Esophagus (tissue), 2 donors: ENCODE measurements at regions not wholly inside any gene's neighbourhood (a gene's known extent, or its start where the extent isn't known, plus 50 kb on each side); places are given as distances from the start of the nearest gene placed in this dataset.

ENCODE experiments used
- H3K27ac ChIP-seq, 2 donors: one replicate each; pipeline ENCODE4 v1.5.1; 2013; ENCODE audit warnings: low read depth in 2 of 2, mild to moderate bottlenecking in 2 of 2, inconsistent platforms in 1 of 2, low read length in 1 of 2, moderate library complexity in 1 of 2
- H3K27me3 ChIP-seq, 2 donors: one replicate each; pipeline ENCODE4 v1.6.1; 2013; ENCODE audit warnings: low read length in 2 of 2, control low read depth in 1 of 2, mild to moderate bottlenecking in 1 of 2; ENCODE audit not compliant: insufficient read depth in 2 of 2, control insufficient read depth in 1 of 2
- H3K36me3 ChIP-seq, 2 donors: one replicate each; pipeline ENCODE4 v1.6.1; 2013; ENCODE audit warnings: low read length in 1 of 2; ENCODE audit not compliant: control insufficient read depth in 2 of 2, insufficient read depth in 2 of 2
- H3K4me1 ChIP-seq, 2 donors: one replicate each; pipeline ENCODE4 v1.6.1; 2013; ENCODE audit warnings: low read length in 1 of 2; ENCODE audit not compliant: control insufficient read depth in 2 of 2, insufficient read depth in 2 of 2
- H3K4me3 ChIP-seq, 2 donors: one replicate each; pipeline ENCODE4 v1.5.1; 2013; ENCODE audit warnings: low read length in 2 of 2, mild to moderate bottlenecking in 2 of 2, low read depth in 1 of 2, moderate library complexity in 1 of 2
- H3K9me3 ChIP-seq, 2 donors: one replicate each; pipeline ENCODE4 v1.6.1; 2013; ENCODE audit warnings: mild to moderate bottlenecking in 2 of 2, low read depth in 1 of 2, low read length in 1 of 2, moderate library complexity in 1 of 2; ENCODE audit not compliant: control insufficient read depth in 2 of 2, insufficient read depth in 1 of 2
- WGBS, 2 donors: extraction: QIAGEN DNeasy Blood & Tissue Kit; methylation state at CpG; one replicate each; pipeline ENCODE4 v1.1.7; 2013; 5-methylcytosine and 5-hydroxymethylcytosine counted together
- donor health status: healthy with polysubstance abuse.
- donor health status: Bipolar disorder and iron deficiency.

DNA sequence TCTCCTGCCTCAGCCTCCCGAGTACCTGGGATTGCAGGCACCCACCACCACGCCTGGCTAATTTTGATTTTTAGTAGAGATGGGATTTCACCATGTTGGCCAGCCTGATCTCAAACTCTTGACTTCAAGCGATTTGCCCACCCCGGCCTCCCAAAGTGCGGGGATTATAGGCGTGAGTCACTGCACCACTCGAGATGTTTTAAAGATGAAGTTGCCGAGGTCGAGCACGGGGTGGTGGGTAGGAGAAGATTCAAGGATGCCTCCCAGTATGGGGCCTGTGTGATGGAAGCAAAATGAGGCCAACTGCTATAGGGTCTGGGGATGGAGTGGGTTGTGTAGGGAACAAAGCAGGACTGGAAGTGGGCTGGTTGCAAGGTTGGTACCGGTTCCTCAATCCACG is 245.2 kb downstream of the MN1 start:
- 88 to 91% methylated on average over 12 of the region's 12 CpGs for WGBS, 2 donors
- Histone ChIP-seq H3K27ac (no peak overlapping the region), H3K36me3 (no peaks in the 10 kb centered on the region), H3K9me3 (peaks cover 4 to 5% of the 10 kb centered on the region in 2 donors), H3K4me3 (no peak overlapping the region), H3K27me3 (no peaks in the 10 kb centered on the region), H3K4me1 (peaks cover 0 to 4% of the 10 kb centered on the region in 2 donors)

DNA sequence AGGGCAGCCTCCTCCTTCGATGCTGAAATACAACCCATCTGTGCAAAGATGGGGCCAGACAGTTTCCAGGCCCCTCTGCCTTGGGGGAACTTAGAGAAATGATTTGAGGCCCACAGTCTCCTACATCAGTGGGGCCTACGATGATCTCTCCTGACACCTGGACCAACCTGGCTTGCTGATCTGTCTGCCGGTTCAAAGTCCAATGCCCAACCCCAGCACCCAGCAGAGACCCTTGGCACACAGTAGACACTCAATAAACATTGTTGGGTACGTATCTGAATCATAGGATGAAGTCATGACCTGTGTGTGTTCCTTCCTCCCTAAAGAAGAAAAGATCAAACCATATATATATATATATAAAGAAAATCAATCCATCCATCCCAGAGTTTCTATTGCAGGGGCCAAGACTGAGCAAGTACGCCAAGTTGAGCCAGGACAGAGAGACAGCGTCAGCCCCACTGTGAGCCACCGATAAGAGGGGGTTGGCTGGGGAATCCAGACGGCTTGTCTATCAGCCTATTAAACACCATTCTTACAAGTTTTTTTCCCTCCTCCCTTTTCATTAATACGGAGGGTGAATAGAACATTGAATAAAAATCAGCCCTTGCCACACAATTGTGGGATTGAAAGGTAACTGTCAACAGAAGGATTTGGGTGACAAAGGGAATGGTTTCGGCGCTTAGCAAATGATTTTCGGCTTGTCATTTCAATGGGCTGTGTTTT is 244.1 kb downstream of the MN1 start:
- WGBS, 2 donors, result 71 to 76% methylated on average over 12 of the region's 12 CpGs

DNA sequence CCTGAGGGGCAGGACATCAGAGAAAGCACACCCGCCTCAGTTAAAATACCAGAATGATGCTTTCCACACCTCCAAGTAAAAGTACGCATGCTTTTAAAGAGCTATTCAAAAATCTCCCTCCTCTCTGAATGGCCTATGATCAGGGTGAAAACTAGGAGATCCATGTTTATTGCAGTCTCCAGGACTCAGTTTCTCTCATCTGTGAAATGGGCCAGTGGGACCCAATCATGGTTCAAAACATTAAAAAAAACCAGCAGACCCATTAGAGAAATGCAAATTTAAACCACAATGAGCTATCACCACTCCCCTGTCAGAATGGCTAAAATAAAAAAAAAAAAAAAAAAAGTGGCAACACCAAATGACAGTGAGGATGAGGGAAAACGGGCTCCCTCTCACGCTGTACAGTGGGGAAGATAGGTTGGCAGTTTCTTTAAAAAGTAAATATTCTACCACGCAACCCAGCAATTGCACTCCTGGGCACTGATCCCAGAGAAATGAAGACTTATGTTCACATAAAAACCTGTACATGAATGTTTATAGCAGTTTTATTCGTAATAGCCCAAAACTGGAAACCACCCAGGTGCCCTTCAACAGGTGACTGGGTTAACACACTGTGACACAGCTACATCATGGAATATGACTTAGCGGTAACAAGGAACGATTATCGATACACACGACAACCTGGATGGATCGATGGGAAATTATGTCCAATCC is 242.7 kb downstream of the MN1 start:
- 79 to 84% methylated on average over 11 of the region's 11 CpGs for WGBS, 2 donors
- H3K27me3 ChIP-seq, result no peaks in the 10 kb centered on the region
- no peaks in the 10 kb centered on the region for H3K9me3 ChIP-seq
- no peak overlapping the region for H3K27ac ChIP-seq
- H3K36me3 ChIP-seq, result no peaks in the 10 kb centered on the region
- no peak overlapping the region for H3K4me3 ChIP-seq
- peaks cover 0 to 4% of the 10 kb centered on the region in 2 donors for H3K4me1 ChIP-seq

More for the DNA sequence above, 244.1 kb downstream of the MN1 start:
- no peak overlapping the region for H3K4me3 ChIP-seq
- peaks cover 0 to 4% of the 10 kb centered on the region in 2 donors for H3K4me1 ChIP-seq
- no peak overlapping the region for H3K27ac ChIP-seq
- H3K36me3 ChIP-seq, result no peaks in the 10 kb centered on the region
- no peaks in the 10 kb centered on the region for H3K27me3 ChIP-seq
- peaks cover 4 to 5% of the 10 kb centered on the region in 2 donors for H3K9me3 ChIP-seq

DNA sequence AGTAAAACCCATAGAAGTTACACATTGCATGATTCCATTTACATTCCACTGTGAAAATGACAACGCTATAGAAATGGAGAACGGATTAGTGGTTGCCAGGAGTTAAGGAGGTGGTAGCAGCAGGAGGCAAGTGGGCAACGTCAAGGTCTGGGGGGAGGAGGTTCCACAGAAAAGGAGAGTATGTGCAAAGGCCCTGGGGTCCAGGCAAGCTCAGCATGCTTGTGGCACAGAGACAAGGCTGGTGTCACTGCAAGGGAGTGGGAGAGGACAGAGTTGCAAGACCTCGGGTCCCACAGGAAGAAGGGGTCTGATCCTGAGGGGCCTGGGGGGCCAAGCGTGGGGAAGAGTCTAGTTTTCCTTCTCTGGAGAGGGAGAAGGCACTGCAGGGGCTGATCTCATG is 240.8 kb downstream of the MN1 start:
- H3K4me1 ChIP-seq, result no peaks in the 10 kb centered on the region
- no peak overlapping the region for H3K27ac ChIP-seq
- no peaks in the 10 kb centered on the region for H3K9me3 ChIP-seq
- H3K36me3 ChIP-seq, result no peaks in the 10 kb centered on the region
- H3K4me3 ChIP-seq, result no peak overlapping the region
- H3K27me3 ChIP-seq, result no peaks in the 10 kb centered on the region
- 75 to 82% methylated on average over 5 of the region's 5 CpGs for WGBS, 2 donors

DNA sequence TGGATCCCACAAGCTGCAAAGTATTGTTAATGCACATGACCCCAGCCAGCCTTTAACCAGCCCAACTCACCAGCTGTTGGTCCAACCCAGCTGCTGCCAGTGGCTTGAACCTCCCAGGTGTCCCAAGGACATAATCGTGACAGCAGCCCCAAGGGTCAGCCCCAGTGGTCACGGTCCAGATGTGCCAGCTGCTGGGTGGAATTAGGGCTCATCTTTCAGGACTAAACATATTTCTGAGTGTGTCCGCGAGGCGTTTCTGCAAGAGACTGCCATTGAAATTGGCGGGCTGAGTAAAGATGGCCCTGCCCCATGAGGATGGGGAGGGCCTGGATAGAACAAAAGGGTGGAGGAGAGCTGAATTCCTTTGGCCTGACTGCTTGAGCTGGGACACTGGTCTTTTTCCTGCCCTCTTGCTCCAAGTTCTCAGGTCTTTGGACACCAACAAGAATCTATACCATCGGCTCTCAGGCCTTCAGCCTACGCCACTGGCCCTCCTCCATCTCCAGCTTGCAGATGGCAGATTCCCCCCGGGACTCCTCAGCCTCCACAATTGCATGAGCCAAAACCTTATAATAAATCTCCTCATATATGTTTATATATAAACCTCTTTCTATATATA is 240.2 kb downstream of the MN1 start:
- Histone ChIP-seq H3K9me3 (no peaks in the 10 kb centered on the region), H3K4me1 (no peaks in the 10 kb centered on the region), H3K36me3 (no peaks in the 10 kb centered on the region), H3K4me3 (no peak overlapping the region), H3K27me3 (no peaks in the 10 kb centered on the region), H3K27ac (no peak overlapping the region)
- 77 to 83% methylated on average over 9 of the region's 9 CpGs for WGBS, 2 donors

DNA sequence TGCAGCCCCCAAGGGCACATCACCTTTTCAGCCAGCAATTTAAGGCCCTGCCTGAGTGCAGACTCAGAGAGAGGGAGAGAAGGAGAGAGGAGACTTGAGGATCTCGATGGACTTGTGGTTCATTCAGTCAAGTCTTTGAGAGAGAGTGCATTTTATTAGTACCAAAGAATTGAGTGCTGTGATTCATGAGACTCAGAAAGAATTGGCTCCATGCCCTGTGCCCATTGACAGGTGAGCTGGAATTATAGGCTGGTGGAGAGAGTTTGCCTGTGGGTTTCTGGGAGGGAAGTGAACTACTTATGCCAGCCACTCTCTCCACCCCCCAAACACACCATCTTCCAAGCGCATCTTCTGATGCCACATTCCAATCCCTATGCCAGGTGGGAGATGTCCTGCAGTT is 236.8 kb downstream of the MN1 start:
- WGBS, 2 donors, result 77 to 81% methylated on average over 2 of the region's 2 CpGs

DNA sequence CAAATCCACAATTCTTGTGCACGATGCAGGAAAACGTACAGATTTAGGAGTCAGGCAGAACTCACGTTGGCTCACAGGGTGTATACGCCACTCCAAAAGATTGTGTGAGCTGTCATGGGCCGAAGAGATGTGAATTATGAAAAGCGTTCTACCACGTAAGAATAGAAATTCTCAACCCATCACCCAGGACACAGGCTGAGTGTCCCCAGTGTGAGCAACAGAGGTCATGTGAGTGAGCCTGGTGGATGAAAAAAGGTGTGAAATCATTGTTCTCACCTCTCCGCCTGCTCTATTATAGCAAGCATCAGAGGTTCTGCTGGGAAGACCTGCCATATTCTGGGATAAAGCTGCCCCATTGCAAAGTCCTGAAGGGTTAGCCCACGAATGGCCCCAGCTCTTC is 235.0 kb downstream of the MN1 start:
- Histone ChIP-seq H3K36me3 (no peaks in the 10 kb centered on the region), H3K27ac (no peak overlapping the region), H3K4me3 (no peak overlapping the region), H3K9me3 (no peaks in the 10 kb centered on the region), H3K27me3 (no peaks in the 10 kb centered on the region), H3K4me1 (no peaks in the 10 kb centered on the region)
- 91 to 92% methylated on average over 9 of the region's 9 CpGs for WGBS, 2 donors

More for the DNA sequence above, 236.8 kb downstream of the MN1 start:
- no peaks in the 10 kb centered on the region for H3K36me3 ChIP-seq
- no peak overlapping the region for H3K27ac ChIP-seq
- H3K4me1 ChIP-seq, result no peaks in the 10 kb centered on the region
- H3K4me3 ChIP-seq, result no peak overlapping the region
- no peaks in the 10 kb centered on the region for H3K27me3 ChIP-seq
- no peaks in the 10 kb centered on the region for H3K9me3 ChIP-seq

DNA sequence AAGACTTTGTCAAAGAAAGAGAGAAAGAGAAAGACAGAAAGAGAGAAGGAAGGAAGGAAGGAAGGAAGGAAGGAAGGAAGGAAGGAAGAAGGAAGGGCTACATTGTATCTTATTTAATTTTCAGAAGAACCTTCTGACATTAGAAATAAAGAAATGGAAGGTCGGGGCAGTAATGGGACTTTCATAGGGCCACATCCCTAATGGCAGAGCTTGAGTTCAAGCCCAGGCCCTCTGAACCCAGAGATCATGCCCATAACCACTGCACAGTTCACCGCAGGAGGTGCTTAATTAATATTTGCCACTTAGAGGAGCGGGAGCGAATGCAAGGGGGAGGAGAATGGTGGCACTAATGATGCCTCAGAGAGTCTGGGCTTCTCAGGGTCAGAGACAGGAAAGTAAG is 233.3 kb downstream of the MN1 start:
- peaks cover 0 to 6% of the 10 kb centered on the region in 2 donors for H3K9me3 ChIP-seq
- 91 to 93% methylated on average over 4 of the region's 4 CpGs for WGBS, 2 donors

DNA sequence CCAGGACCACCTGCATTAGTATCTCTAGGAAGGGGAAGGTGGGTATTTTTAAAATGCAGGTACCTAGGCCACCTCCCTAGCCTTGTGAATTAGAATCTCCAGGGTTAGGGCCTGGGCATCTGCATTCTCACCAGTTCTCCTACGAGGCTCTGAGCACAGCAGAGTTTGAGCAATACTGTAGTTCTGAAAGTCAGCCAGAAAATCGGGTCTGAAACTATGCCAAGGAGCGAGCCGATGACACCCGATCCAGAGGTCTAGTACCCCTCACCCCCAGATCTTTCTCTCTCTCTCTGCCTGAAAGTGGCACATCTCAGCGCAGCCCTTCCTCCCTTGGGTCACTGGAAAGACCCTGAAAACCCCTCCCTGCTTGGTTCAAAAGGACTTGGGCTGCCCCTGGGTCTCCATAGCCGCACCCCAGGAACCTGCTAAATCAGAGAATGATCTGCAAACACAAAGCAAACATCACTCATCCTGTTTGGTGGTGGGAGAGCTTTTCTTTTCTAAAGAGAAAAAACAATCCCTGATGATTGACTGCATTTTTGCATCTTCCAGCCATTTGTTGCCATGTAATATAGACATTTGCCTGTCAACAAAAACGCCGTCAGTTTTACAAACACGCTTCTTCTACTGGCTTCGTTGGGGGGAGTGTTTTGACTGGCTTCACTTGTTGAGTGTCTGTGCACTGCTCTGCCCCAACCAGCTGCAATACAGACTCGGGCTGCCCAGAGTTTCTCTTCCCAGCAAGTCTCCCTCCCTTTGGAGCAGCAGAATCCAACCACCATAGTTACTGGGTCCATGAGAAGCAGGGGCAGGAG is 229.9 kb downstream of the MN1 start:
- peaks cover 0 to under 1% of the 10 kb centered on the region in 2 donors for H3K4me1 ChIP-seq
- no peaks in the 10 kb centered on the region for H3K27me3 ChIP-seq
- peaks cover 0 to 6% of the 10 kb centered on the region in 2 donors for H3K9me3 ChIP-seq
- H3K4me3 ChIP-seq, result no peak overlapping the region
- H3K36me3 ChIP-seq, result no peaks in the 10 kb centered on the region
- no peak overlapping the region for H3K27ac ChIP-seq
- 58 to 65% methylated on average over 12 of the region's 12 CpGs for WGBS, 2 donors

More for the DNA sequence above, 233.3 kb downstream of the MN1 start:
- H3K27me3 ChIP-seq, result no peaks in the 10 kb centered on the region
- no peak overlapping the region for H3K27ac ChIP-seq
- H3K36me3 ChIP-seq, result no peaks in the 10 kb centered on the region
- no peak overlapping the region for H3K4me3 ChIP-seq
- no peaks in the 10 kb centered on the region for H3K4me1 ChIP-seq
